GM12878 (cell line): ENCODE measurements at regions not wholly inside any gene's neighbourhood (a gene's known extent, or its start where the extent isn't known, plus 50 kb on each side); places are given as distances from the start of the nearest gene placed in this dataset.

ENCODE experiments used
- ATAC-seq: fragments of 200-7000 bp; cut with Tn5 transposase; 3 replicates; pipeline ENCODE4 v1.9.1; 2020; ENCODE audit warnings: mild to moderate bottlenecking, moderate library complexity
- BruUV-seq: library from RNA; stranded (reverse); fragments of 400-500 nt; replicated peaks from 2 replicates; lab custom pipeline; 2021; lab: Mats Ljungman, UMichigan
- CTCF ChIA-PET: fragments of 300-600 bp; sonication (Branson Sonifier 250); formaldehyde crosslinking; extraction: SDS; loops from one replicate; lab custom pipeline; 2021; ENCODE audit warnings: inconsistent platforms; lab: Yijun Ruan, JAX
- POLR2A ChIA-PET: fragments of 350-600 bp; formaldehyde crosslinking; extraction: SDS; loops from one replicate; lab custom pipeline; 2021; ENCODE audit warnings: inconsistent platforms; lab: Charles Lee
- RAD21 ChIA-PET: fragments of 300-600 bp; sonication (Branson Sonifier 250); formaldehyde crosslinking; loops from one replicate; lab custom pipeline; 2023; ENCODE audit warnings: antibody characterized with exemption; ENCODE audit not compliant: unreplicated experiment; lab: Charles Lee
- SMC1A ChIA-PET: fragments of 300-600 bp; sonication (Branson Sonifier 250); formaldehyde crosslinking; loops from one replicate; lab custom pipeline; 2023; ENCODE audit not compliant: unreplicated experiment, uncharacterized antibody; lab: Charles Lee
- DNase-seq: peaks from one replicate; pipeline ENCODE4 v3.0.0-alpha.2; 2011; ENCODE audit warnings: low read depth, low spot score
- FAIRE-seq: peaks from 3 replicates; lab custom pipeline; 2011; peaks lifted over from hg19 to GRCh38; lab: Jason Lieb, UNC
- H2AFZ ChIP-seq: 2 replicates; pipeline ENCODE4 v1.6.0; 2011; ENCODE audit warnings: low read depth, low read length, control low read depth; ENCODE audit not compliant: control insufficient read depth
- H3K27ac ChIP-seq: 2 replicates; pipeline ENCODE4 v1.5.1; 2011; ENCODE audit warnings: control low read depth; ENCODE audit not compliant: control insufficient read depth, insufficient read depth
- H3K27me3 ChIP-seq, 2 experiments: replicated peaks in 1 of 2; 2 replicates each; pipeline versions ENCODE4 v1.6.0 to v1.6.1; 2011; ENCODE audit warnings: low read length in 1 of 2; ENCODE audit not compliant: control insufficient read depth in 2 of 2, insufficient read depth in 2 of 2
- H3K36me3 ChIP-seq, 2 experiments: 2 replicates each; pipeline ENCODE4 v1.5.1; 2011; ENCODE audit warnings: low read length in 1 of 2; ENCODE audit not compliant: control insufficient read depth in 2 of 2, insufficient read depth in 2 of 2
- H3K4me1 ChIP-seq: 2 replicates; pipeline ENCODE4 v1.6.1; 2011; ENCODE audit warnings: mild to moderate bottlenecking, low read length, moderate library complexity, mixed read lengths; ENCODE audit not compliant: control insufficient read depth, insufficient read depth
- H3K4me2 ChIP-seq: 2 replicates; pipeline ENCODE4 v1.6.0; 2011; ENCODE audit warnings: control low read depth; ENCODE audit not compliant: control insufficient read depth, insufficient read depth
- H3K4me3 ChIP-seq: fragments of 200-600 bp; sonication (generic); 2 replicates; pipeline ENCODE4 v1.5.1; 2016
- H3K79me2 ChIP-seq: 2 replicates; pipeline ENCODE4 v1.6.0; 2011; ENCODE audit warnings: low read length; ENCODE audit not compliant: control insufficient read depth, insufficient read depth
- H3K9ac ChIP-seq: 2 replicates; pipeline ENCODE4 v1.8.0; 2011; ENCODE audit warnings: low read length, control low read depth, mixed read lengths; ENCODE audit not compliant: control insufficient read depth, insufficient read depth
- H3K9me3 ChIP-seq: replicated peaks from 3 replicates; pipeline ENCODE4 v1.5.1; 2011; ENCODE audit warnings: mild to moderate bottlenecking, low read length; ENCODE audit not compliant: control insufficient read depth, insufficient read depth
- H4K20me1 ChIP-seq: 2 replicates; pipeline ENCODE4 v1.6.0; 2011; ENCODE audit not compliant: control insufficient read depth, insufficient read depth
- ATF7 ChIP-seq: fragments of 450-650 bp; IDR thresholded peaks from 2 replicates; pipeline ENCODE4 v1.6.1; 2016; ENCODE audit warnings: low read depth, mild to moderate bottlenecking
- EP300 ChIP-seq, 2 experiments: fragments of 150-350 bp in 1 of 2; IDR thresholded peaks; 2 replicates each; pipeline ENCODE4 v1.6.1; 2011 to 2012; ENCODE audit warnings: low read depth in 2 of 2, low read length in 2 of 2, borderline replicate concordance in 1 of 2, improper control_type of control experiment in 1 of 2, inconsistent platforms in 1 of 2; ENCODE audit not compliant: control insufficient read depth in 1 of 2
- EZH2 ChIP-seq: IDR thresholded peaks from 2 replicates; pipeline ENCODE4 v1.6.1; 2012; ENCODE audit warnings: low read depth, mild to moderate bottlenecking, control low read depth, inconsistent platforms, low read length, borderline replicate concordance; ENCODE audit not compliant: control insufficient read depth
- GABPA ChIP-seq: IDR thresholded peaks from 2 replicates; pipeline ENCODE4 v1.6.1; 2014; ENCODE audit warnings: antibody characterized with exemption, low read depth, mild to moderate bottlenecking, inconsistent platforms
- LARP7 ChIP-seq: fragments of 450-650 bp; IDR thresholded peaks from 2 replicates; pipeline ENCODE4 v1.6.1; 2017; ENCODE audit warnings: mild to moderate bottlenecking
- MLLT1 ChIP-seq: fragments of 450-650 bp; IDR thresholded peaks from 2 replicates; pipeline ENCODE4 v1.6.1; 2016; ENCODE audit warnings: mild to moderate bottlenecking
- NFYB ChIP-seq: IDR thresholded peaks from 2 replicates; pipeline ENCODE4 v1.6.1; 2011; ENCODE audit warnings: low read depth, mild to moderate bottlenecking, low read length, improper control_type of control experiment, moderate library complexity; ENCODE audit not compliant: insufficient read depth
- PML ChIP-seq: IDR thresholded peaks from 2 replicates; pipeline ENCODE4 v1.6.1; 2012; ENCODE audit warnings: low read length, inconsistent platforms
- POLR2A ChIP-seq: IDR thresholded peaks from 2 replicates; pipeline ENCODE4 v1.6.1; 2011; ENCODE audit warnings: low read depth, mild to moderate bottlenecking, low read length
- POLR2AphosphoS5 ChIP-seq: IDR thresholded peaks from 2 replicates; pipeline ENCODE4 v1.6.1; 2011; ENCODE audit warnings: mild to moderate bottlenecking, low read length, inconsistent platforms
- SP1 ChIP-seq: IDR thresholded peaks from one replicate; pipeline ENCODE4 v1.6.1; 2011; ENCODE audit warnings: low read depth, low read length
- SUZ12 ChIP-seq: fragments of 200-600 bp; sonication (generic); IDR thresholded peaks from one replicate; pipeline ENCODE4 v1.6.1; 2018; ENCODE audit warnings: antibody characterized with exemption, mild to moderate bottlenecking; ENCODE audit not compliant: unreplicated experiment
- TBL1XR1 ChIP-seq: IDR thresholded peaks from 2 replicates; pipeline ENCODE4 v1.6.1; 2012; ENCODE audit warnings: low read depth, low read length, improper control_type of control experiment
- TCF7 ChIP-seq: IDR thresholded peaks from 2 replicates; pipeline ENCODE4 v1.6.1; 2014; ENCODE audit warnings: antibody characterized with exemption, borderline replicate concordance
- WGBS: methylation state at CpG from one replicate; pipeline ENCODE4 v1.1.6; 2016; ENCODE audit warnings: low lambda C conversion rate; ENCODE audit not compliant: insufficient replicate concordance, insufficient coverage; ENCODE audit errors: missing lambda C conversion rate; 5-methylcytosine and 5-hydroxymethylcytosine counted together
- in situ Hi-C: fragments of 300-500 bp; cut with MboI; formaldehyde crosslinking; loops from 9 replicates; pipeline ENCODE4 v1.14.3; 2018; ENCODE audit warnings: mixed read lengths
- intact Hi-C: fragments of 100-400 bp; cut with micrococcal nuclease; formaldehyde crosslinking; loops from one replicate; pipeline ENCODE4 v1.14.2; 2022; ENCODE audit not compliant: unreplicated experiment
- TF ChIP-seq, protein P1 (sequence below), 3 experiments: IDR thresholded peaks in 2 of 3; conservative IDR thresholded peaks in 1 of 3; 2 replicates each; pipeline ENCODE4 v1.5.1; 2011; ENCODE audit warnings: low read depth in 3 of 3, low read length in 3 of 3, mild to moderate bottlenecking in 3 of 3, control low read depth in 2 of 3, moderate library complexity in 2 of 3, inconsistent platforms in 1 of 3, mixed read lengths in 1 of 3; ENCODE audit not compliant: control insufficient read depth in 2 of 3, insufficient read depth in 1 of 3; ENCODE audit errors: extremely low read depth in 1 of 3
- TF ChIP-seq, protein P2 (sequence below): IDR thresholded peaks from 2 replicates; pipeline ENCODE4 v1.6.1; 2011; ENCODE audit warnings: mild to moderate bottlenecking, low read depth, low read length, moderate library complexity; ENCODE audit not compliant: insufficient replicate concordance
- TF ChIP-seq, protein P3 (sequence below): IDR thresholded peaks from 2 replicates; pipeline ENCODE4 v1.6.1; 2012; ENCODE audit warnings: mild to moderate bottlenecking, low read depth, low read length

GRCh38 chr12:81976661-81977060, 217.5 kb upstream of the PPFIA2 start:
- no peaks in the 10 kb centered on the region for H4K20me1 ChIP-seq
- no peaks in the 10 kb centered on the region for H3K4me1 ChIP-seq
- CTCF ChIA-PET = no interaction called here
- 75% methylated on average over 2 of the region's 2 CpGs for WGBS
- POLR2A ChIA-PET = no interaction called here
- no peak overlapping the region for H3K4me2 ChIP-seq
- ATAC-seq = no peak
- H3K9me3 ChIP-seq = no peaks in the 10 kb centered on the region
- no peak overlapping the region for H3K9ac ChIP-seq
- no peak for FAIRE-seq
- H3K4me3 ChIP-seq = no peak overlapping the region
- no peak overlapping the region for H2AFZ ChIP-seq
- in situ Hi-C loops = no loop called here
- intact Hi-C loops = no loop called here
- H3K79me2 ChIP-seq = no peaks in the 10 kb centered on the region
- H3K27me3 ChIP-seq = no peaks in the 10 kb centered on the region
- no TSS peak for BruUV-seq
- SMC1A ChIA-PET = no interaction called here
- RAD21 ChIA-PET = no interaction called here
- H3K36me3 ChIP-seq = no peaks in the 10 kb centered on the region
- H3K27ac ChIP-seq = no peak overlapping the region
- no peak for DNase-seq
- TF ChIP-seq EZH2 (no peak), TBL1XR1 (no peak), POLR2AphosphoS5 (no peak), MLLT1 (no peak), PML (no peak), POLR2A (no peak), SP1 (no peak), TCF7 (no peak), ATF7 (no peak), NFYB (no peak), GABPA (no peak), SUZ12 (no peak), EP300 (IDR thresholded peaks at IDR 0.05; ENCODE audit: borderline replicate concordance in 1 of 2, control insufficient read depth in 1 of 2, low read depth in 2 of 2, low read length in 2 of 2) (no peak), LARP7 (no peak)
- TF ChIP-seq, protein P1, sequence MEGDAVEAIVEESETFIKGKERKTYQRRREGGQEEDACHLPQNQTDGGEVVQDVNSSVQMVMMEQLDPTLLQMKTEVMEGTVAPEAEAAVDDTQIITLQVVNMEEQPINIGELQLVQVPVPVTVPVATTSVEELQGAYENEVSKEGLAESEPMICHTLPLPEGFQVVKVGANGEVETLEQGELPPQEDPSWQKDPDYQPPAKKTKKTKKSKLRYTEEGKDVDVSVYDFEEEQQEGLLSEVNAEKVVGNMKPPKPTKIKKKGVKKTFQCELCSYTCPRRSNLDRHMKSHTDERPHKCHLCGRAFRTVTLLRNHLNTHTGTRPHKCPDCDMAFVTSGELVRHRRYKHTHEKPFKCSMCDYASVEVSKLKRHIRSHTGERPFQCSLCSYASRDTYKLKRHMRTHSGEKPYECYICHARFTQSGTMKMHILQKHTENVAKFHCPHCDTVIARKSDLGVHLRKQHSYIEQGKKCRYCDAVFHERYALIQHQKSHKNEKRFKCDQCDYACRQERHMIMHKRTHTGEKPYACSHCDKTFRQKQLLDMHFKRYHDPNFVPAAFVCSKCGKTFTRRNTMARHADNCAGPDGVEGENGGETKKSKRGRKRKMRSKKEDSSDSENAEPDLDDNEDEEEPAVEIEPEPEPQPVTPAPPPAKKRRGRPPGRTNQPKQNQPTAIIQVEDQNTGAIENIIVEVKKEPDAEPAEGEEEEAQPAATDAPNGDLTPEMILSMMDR (IDR thresholded peaks at IDR 0.05 in 2 of 3, conservative IDR thresholded peaks at IDR 0.05 in 1 of 3; ENCODE audit: control insufficient read depth in 2 of 3, extremely low read depth in 1 of 3, insufficient read depth in 1 of 3, low read depth in 3 of 3, low read length in 3 of 3) = no peak
- TF ChIP-seq, protein P2, sequence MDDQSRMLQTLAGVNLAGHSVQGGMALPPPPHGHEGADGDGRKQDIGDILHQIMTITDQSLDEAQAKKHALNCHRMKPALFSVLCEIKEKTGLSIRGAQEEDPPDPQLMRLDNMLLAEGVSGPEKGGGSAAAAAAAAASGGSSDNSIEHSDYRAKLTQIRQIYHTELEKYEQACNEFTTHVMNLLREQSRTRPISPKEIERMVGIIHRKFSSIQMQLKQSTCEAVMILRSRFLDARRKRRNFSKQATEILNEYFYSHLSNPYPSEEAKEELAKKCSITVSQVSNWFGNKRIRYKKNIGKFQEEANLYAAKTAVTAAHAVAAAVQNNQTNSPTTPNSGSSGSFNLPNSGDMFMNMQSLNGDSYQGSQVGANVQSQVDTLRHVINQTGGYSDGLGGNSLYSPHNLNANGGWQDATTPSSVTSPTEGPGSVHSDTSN = no peak
- TF ChIP-seq, protein P3, sequence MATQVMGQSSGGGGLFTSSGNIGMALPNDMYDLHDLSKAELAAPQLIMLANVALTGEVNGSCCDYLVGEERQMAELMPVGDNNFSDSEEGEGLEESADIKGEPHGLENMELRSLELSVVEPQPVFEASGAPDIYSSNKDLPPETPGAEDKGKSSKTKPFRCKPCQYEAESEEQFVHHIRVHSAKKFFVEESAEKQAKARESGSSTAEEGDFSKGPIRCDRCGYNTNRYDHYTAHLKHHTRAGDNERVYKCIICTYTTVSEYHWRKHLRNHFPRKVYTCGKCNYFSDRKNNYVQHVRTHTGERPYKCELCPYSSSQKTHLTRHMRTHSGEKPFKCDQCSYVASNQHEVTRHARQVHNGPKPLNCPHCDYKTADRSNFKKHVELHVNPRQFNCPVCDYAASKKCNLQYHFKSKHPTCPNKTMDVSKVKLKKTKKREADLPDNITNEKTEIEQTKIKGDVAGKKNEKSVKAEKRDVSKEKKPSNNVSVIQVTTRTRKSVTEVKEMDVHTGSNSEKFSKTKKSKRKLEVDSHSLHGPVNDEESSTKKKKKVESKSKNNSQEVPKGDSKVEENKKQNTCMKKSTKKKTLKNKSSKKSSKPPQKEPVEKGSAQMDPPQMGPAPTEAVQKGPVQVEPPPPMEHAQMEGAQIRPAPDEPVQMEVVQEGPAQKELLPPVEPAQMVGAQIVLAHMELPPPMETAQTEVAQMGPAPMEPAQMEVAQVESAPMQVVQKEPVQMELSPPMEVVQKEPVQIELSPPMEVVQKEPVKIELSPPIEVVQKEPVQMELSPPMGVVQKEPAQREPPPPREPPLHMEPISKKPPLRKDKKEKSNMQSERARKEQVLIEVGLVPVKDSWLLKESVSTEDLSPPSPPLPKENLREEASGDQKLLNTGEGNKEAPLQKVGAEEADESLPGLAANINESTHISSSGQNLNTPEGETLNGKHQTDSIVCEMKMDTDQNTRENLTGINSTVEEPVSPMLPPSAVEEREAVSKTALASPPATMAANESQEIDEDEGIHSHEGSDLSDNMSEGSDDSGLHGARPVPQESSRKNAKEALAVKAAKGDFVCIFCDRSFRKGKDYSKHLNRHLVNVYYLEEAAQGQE = no peak
- TF ChIP-seq, all 136 proteins: peak for 0
